ENCODE measurements at regions not wholly inside any gene's neighbourhood (a gene's known extent, or its start where the extent isn't known, plus 50 kb on each side); places are given as distances from the start of the nearest gene placed in this dataset.

DNA sequence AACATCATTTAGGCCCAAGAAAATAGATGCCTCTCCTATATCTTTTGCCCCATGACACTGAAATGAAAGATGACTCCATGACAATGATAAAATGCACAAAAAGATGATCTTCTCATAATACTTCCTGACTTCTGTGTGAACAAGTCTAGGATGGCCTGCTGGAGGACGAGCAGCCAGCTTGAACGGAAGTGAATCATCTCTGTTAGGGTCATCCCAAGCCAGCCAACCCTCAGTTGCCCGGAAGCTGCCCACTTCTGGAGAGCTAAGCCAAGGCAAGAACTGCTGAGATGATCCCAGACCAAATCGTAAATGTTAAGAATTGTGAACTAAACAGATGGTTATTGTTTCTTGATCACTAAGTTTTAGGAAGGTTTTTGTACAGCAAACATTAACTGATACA, 249.7 kb upstream of the HS3ST5 start:
- Histone ChIP-seq H3K18ac (ENCODE audit: low read length) (no peak overlapping the region), H3K79me2 (ENCODE audit: control insufficient read depth, insufficient read depth, low read length, poor library complexity) (no peaks in the 10 kb centered on the region), H3K79me1 (ENCODE audit: low read length) (no peaks in the 10 kb centered on the region), H3K9me3 (ENCODE audit: insufficient read depth, low read depth, low read length) (no peaks in the 10 kb centered on the region), H3K4me3 (ENCODE audit: low read depth, low read length) (no peak overlapping the region), H3K4ac (ENCODE audit: low read depth, low read length) (no peak overlapping the region), H3K4me1 (ENCODE audit: control insufficient read depth in 1 of 2, insufficient read depth in 2 of 2, low read length in 2 of 2) (no peaks in the 10 kb centered on the region), H2BK120ac (ENCODE audit: insufficient read depth, low read length, poor library complexity) (no peak overlapping the region), H3K27me3 (ENCODE audit: insufficient read depth, low read length) (no peaks in the 10 kb centered on the region), H2AK5ac (ENCODE audit: low read length) (no peak overlapping the region), H3K36me3 (ENCODE audit: control insufficient read depth in 1 of 2, insufficient read depth in 2 of 2, low read length in 2 of 2) (no peaks in the 10 kb centered on the region), H2BK12ac (ENCODE audit: low read length) (no peak overlapping the region), H3K9ac (ENCODE audit: low read length) (no peak overlapping the region), H3K4me2 (ENCODE audit: low read length) (no peak overlapping the region), H4K91ac (ENCODE audit: low read depth, low read length) (no peak overlapping the region), H4K12ac (ENCODE audit: low read depth, low read length) (no peak overlapping the region), H4K8ac (ENCODE audit: low read depth, low read length) (no peak overlapping the region), H2BK5ac (ENCODE audit: low read depth, low read length, poor library complexity) (no peak overlapping the region), H3K14ac (ENCODE audit: low read length) (no peak overlapping the region), H3K23ac (ENCODE audit: low read length) (no peak overlapping the region), H3K27ac (ENCODE audit: low read depth, low read length) (no peak overlapping the region), H2AFZ (ENCODE audit: insufficient read depth, low read length, poor library complexity) (no peak overlapping the region)
- no peak for DNase-seq
- no CpG with 5 or more reads among the region's 4 CpGs for WGBS (ENCODE audit: extremely low coverage, insufficient coverage, insufficient read length)

DNA sequence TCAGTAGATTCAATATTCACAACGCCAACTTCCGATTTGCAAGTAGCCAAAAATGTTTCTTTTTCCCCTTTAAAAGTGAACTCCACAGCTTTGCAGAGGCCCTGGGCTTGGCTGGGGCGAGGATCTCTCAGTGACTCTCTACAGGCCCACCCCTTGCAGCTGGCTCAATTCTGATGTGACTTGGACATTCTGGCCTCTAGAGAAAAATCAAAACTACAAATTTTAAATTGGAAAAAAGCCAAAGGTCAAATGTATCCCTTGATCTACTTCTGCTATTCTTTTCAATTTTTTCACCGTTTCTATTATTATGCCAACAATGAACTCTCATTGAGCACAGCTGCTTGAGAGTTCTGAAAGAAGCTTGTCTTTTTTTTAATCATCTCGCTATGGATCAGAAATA, 245.9 kb upstream of the HS3ST5 start:
- no peak overlapping the region for H4K12ac ChIP-seq (ENCODE audit: low read depth, low read length)
- H4K8ac ChIP-seq (ENCODE audit: low read depth, low read length), result no peak overlapping the region
- no peak overlapping the region for H3K14ac ChIP-seq (ENCODE audit: low read length)
- DNase-seq, result no peak
- H3K79me1 ChIP-seq (ENCODE audit: low read length), result no peaks in the 10 kb centered on the region
- no peaks in the 10 kb centered on the region for H3K4me1 ChIP-seq (ENCODE audit: control insufficient read depth in 1 of 2, insufficient read depth in 2 of 2, low read length in 2 of 2)
- no peak overlapping the region for H2BK120ac ChIP-seq (ENCODE audit: insufficient read depth, low read length, poor library complexity)
- H3K9me3 ChIP-seq (ENCODE audit: insufficient read depth, low read depth, low read length), result no peaks in the 10 kb centered on the region
- no peak overlapping the region for H3K27ac ChIP-seq (ENCODE audit: low read depth, low read length)
- no CpG with 5 or more reads among the region's 5 CpGs for WGBS (ENCODE audit: extremely low coverage, insufficient coverage, insufficient read length)
- no peak overlapping the region for H2BK12ac ChIP-seq (ENCODE audit: low read length)
- H3K79me2 ChIP-seq (ENCODE audit: control insufficient read depth, insufficient read depth, low read length, poor library complexity), result no peaks in the 10 kb centered on the region
- no peak overlapping the region for H2BK5ac ChIP-seq (ENCODE audit: low read depth, low read length, poor library complexity)
- H3K36me3 ChIP-seq (ENCODE audit: control insufficient read depth in 1 of 2, insufficient read depth in 2 of 2, low read length in 2 of 2), result no peaks in the 10 kb centered on the region
- H3K27me3 ChIP-seq (ENCODE audit: insufficient read depth, low read length), result no peaks in the 10 kb centered on the region
- H3K18ac ChIP-seq (ENCODE audit: low read length), result no peak overlapping the region
- H3K9ac ChIP-seq (ENCODE audit: low read length), result no peak overlapping the region
- H3K4me2 ChIP-seq (ENCODE audit: low read length), result no peak overlapping the region
- H3K4ac ChIP-seq (ENCODE audit: low read depth, low read length), result no peak overlapping the region
- no peak overlapping the region for H3K23ac ChIP-seq (ENCODE audit: low read length)
- H2AK5ac ChIP-seq (ENCODE audit: low read length), result no peak overlapping the region
- no peak overlapping the region for H2AFZ ChIP-seq (ENCODE audit: insufficient read depth, low read length, poor library complexity)
- H3K4me3 ChIP-seq (ENCODE audit: low read depth, low read length), result no peak overlapping the region
- no peak overlapping the region for H4K91ac ChIP-seq (ENCODE audit: low read depth, low read length)

DNA sequence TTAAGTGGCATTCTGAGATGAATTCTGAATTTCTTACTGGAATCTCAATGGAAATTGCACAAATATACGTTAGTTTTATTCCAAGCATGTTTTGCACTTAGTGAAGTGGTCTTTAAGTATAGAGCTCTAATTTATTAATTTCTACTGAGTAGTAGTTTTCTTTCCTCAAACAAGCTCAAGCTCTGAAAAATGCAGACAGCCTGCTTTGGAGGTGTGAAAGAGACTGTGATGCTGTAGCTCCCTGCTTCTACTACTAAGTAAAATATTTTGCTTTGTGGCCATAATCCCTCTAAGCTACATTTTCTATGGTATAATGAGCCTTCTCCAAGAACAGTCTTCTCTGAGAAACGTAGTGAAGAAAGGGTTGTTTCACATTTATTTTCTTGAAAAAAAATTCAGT, 243.5 kb upstream of the HS3ST5 start:
- Histone ChIP-seq H3K79me1 (ENCODE audit: low read length) (no peaks in the 10 kb centered on the region), H4K91ac (ENCODE audit: low read depth, low read length) (no peak overlapping the region), H3K18ac (ENCODE audit: low read length) (no peak overlapping the region), H3K79me2 (ENCODE audit: control insufficient read depth, insufficient read depth, low read length, poor library complexity) (no peaks in the 10 kb centered on the region), H4K12ac (ENCODE audit: low read depth, low read length) (no peak overlapping the region), H2AK5ac (ENCODE audit: low read length) (no peak overlapping the region), H3K23ac (ENCODE audit: low read length) (no peak overlapping the region), H3K14ac (ENCODE audit: low read length) (no peak overlapping the region), H3K36me3 (ENCODE audit: control insufficient read depth in 1 of 2, insufficient read depth in 2 of 2, low read length in 2 of 2) (no peaks in the 10 kb centered on the region), H4K8ac (ENCODE audit: low read depth, low read length) (no peak overlapping the region), H3K27me3 (ENCODE audit: insufficient read depth, low read length) (no peaks in the 10 kb centered on the region), H2AFZ (ENCODE audit: insufficient read depth, low read length, poor library complexity) (no peak overlapping the region), H3K9me3 (ENCODE audit: insufficient read depth, low read depth, low read length) (peaks cover 3% of the 10 kb centered on the region), H2BK5ac (ENCODE audit: low read depth, low read length, poor library complexity) (no peak overlapping the region), H3K4me2 (ENCODE audit: low read length) (no peak overlapping the region), H3K4ac (ENCODE audit: low read depth, low read length) (no peak overlapping the region), H2BK12ac (ENCODE audit: low read length) (no peak overlapping the region), H3K27ac (ENCODE audit: low read depth, low read length) (no peak overlapping the region), H2BK120ac (ENCODE audit: insufficient read depth, low read length, poor library complexity) (no peak overlapping the region), H3K9ac (ENCODE audit: low read length) (no peak overlapping the region), H3K4me3 (ENCODE audit: low read depth, low read length) (no peak overlapping the region), H3K4me1 (ENCODE audit: control insufficient read depth in 1 of 2, insufficient read depth in 2 of 2, low read length in 2 of 2) (peaks cover 0 to under 1% of the 10 kb centered on the region in 2 experiments)
- no peak for DNase-seq
- WGBS (ENCODE audit: extremely low coverage, insufficient coverage, insufficient read length), result no CpG with 5 or more reads among the region's 2 CpGs

DNA sequence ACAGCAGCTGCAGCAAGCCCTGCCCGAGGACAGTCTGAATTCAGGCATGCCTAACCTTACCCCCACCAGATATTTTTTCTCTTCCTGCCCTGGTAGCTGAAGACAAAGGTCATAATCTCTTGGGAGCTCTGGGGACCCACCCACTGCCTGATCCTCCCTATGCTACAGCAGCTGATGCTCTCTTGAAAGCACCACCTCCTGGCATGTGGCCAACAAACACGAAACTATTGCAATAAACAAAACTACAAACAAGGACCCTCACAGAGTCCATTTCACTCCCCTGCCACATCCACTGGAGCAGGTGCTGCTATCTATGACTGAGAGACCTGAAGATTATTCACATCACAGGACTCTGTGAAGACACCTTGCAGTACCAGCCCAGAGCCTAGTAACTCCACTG, 238.5 kb upstream of the HS3ST5 start:
- no peak overlapping the region for H3K4ac ChIP-seq (ENCODE audit: low read depth, low read length)
- H3K79me1 ChIP-seq (ENCODE audit: low read length), result no peaks in the 10 kb centered on the region
- no peak overlapping the region for H3K23ac ChIP-seq (ENCODE audit: low read length)
- no peak overlapping the region for H3K4me3 ChIP-seq (ENCODE audit: low read depth, low read length)
- H3K18ac ChIP-seq (ENCODE audit: low read length), result no peak overlapping the region
- no peak overlapping the region for H3K14ac ChIP-seq (ENCODE audit: low read length)
- H3K4me1 ChIP-seq (ENCODE audit: control insufficient read depth in 1 of 2, insufficient read depth in 2 of 2, low read length in 2 of 2), result peaks cover 10% of the 10 kb centered on the region in 2 experiments
- H3K27me3 ChIP-seq (ENCODE audit: insufficient read depth, low read length), result no peaks in the 10 kb centered on the region
- no peak overlapping the region for H2BK12ac ChIP-seq (ENCODE audit: low read length)
- DNase-seq, result peak in 1 of 2 donors; percentile 4
- H2BK120ac ChIP-seq (ENCODE audit: insufficient read depth, low read length, poor library complexity), result no peak overlapping the region
- H3K36me3 ChIP-seq (ENCODE audit: control insufficient read depth in 1 of 2, insufficient read depth in 2 of 2, low read length in 2 of 2), result no peaks in the 10 kb centered on the region
- H3K4me2 ChIP-seq (ENCODE audit: low read length), result peak overlapping the region; percentile 25
- H3K9me3 ChIP-seq (ENCODE audit: insufficient read depth, low read depth, low read length), result peaks cover 3% of the 10 kb centered on the region
- no peak overlapping the region for H4K12ac ChIP-seq (ENCODE audit: low read depth, low read length)
- whole genome bisulfite sequencing (ENCODE audit: extremely low coverage, insufficient coverage, insufficient read length), result no CpG with 5 or more reads among the region's 2 CpGs
- no peak overlapping the region for H4K8ac ChIP-seq (ENCODE audit: low read depth, low read length)
- no peak overlapping the region for H2AK5ac ChIP-seq (ENCODE audit: low read length)
- no peak overlapping the region for H4K91ac ChIP-seq (ENCODE audit: low read depth, low read length)
- H2AFZ ChIP-seq (ENCODE audit: insufficient read depth, low read length, poor library complexity), result no peak overlapping the region
- no peak overlapping the region for H2BK5ac ChIP-seq (ENCODE audit: low read depth, low read length, poor library complexity)
- H3K9ac ChIP-seq (ENCODE audit: low read length), result no peak overlapping the region
- no peaks in the 10 kb centered on the region for H3K79me2 ChIP-seq (ENCODE audit: control insufficient read depth, insufficient read depth, low read length, poor library complexity)
- no peak overlapping the region for H3K27ac ChIP-seq (ENCODE audit: low read depth, low read length)
